ENCODE measurements at regions not wholly inside any gene's neighbourhood (a gene's known extent, or its start where the extent isn't known, plus 50 kb on each side); places are given as distances from the start of the nearest gene placed in this dataset.
"Not testable (repeated sequence)": the region's sequence is repeated elsewhere in the genome, so short reads cannot be mapped to it uniquely, and the experiment has no call there.

GRCh38 chrX:76922100-76922499, 494.6 kb downstream of the MAGEE1 start:
- TF ChIP-seq, protein P1, sequence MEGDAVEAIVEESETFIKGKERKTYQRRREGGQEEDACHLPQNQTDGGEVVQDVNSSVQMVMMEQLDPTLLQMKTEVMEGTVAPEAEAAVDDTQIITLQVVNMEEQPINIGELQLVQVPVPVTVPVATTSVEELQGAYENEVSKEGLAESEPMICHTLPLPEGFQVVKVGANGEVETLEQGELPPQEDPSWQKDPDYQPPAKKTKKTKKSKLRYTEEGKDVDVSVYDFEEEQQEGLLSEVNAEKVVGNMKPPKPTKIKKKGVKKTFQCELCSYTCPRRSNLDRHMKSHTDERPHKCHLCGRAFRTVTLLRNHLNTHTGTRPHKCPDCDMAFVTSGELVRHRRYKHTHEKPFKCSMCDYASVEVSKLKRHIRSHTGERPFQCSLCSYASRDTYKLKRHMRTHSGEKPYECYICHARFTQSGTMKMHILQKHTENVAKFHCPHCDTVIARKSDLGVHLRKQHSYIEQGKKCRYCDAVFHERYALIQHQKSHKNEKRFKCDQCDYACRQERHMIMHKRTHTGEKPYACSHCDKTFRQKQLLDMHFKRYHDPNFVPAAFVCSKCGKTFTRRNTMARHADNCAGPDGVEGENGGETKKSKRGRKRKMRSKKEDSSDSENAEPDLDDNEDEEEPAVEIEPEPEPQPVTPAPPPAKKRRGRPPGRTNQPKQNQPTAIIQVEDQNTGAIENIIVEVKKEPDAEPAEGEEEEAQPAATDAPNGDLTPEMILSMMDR (conservative IDR thresholded peaks at IDR 0.05): no peak
- no peak for TF ChIP-seq ZFX (IDR thresholded peaks at IDR 0.05)
- no peak overlapping the region for H3K27ac ChIP-seq

- H3K27ac ChIP-seq: not testable (repeated sequence)
Observed at GRCh38 chrX:76924616-76925015, 497.1 kb downstream of the MAGEE1 start.

DNA sequence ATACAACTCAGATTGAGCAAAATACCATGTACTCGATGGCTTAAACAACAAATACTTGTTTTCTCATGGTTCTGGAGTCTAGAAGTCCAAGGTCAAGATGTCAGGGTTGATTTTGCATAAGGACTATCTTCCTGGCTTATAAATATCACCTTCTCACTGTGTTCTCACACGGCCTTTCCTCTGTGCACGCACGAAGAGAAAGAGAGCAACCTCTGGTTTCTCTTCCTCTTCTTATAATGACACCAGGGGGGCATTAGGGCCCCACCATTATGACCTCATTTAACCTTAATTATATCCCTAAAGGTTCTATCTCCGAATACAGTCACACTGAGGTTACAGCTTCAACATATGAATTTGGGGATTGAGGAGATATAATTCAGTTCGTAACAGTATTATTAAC, 504.0 kb downstream of the MAGEE1 start:
- H3K27ac ChIP-seq: no peak overlapping the region
- no peak for TF ChIP-seq ZFX (IDR thresholded peaks at IDR 0.05)
- TF ChIP-seq, protein P1 (conservative IDR thresholded peaks at IDR 0.05): no peak

DNA sequence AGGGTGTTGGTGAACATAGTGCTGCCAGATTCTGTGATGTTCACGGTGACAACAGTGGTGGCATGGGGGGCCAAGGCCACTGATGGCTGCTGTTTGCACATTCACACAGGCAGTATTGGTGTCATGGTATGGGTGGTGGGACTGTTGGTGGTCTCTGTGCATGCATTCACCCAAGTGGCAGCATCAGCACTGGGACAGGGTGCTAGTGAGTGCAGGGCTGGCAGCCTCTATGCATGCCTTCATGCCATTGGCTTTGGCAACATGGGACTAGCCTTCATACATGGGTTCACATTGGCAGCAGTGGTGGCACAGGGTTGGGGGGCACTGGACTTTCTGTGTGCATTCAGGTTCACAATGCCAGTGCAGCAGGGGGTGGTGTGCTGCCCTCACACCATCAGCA, 489.7 kb upstream of the FGF16 start:
- no peak overlapping the region for H3K27ac ChIP-seq
- TF ChIP-seq, protein P1 (conservative IDR thresholded peaks at IDR 0.05): no peak
- no peak for TF ChIP-seq ZFX (IDR thresholded peaks at IDR 0.05)

DNA sequence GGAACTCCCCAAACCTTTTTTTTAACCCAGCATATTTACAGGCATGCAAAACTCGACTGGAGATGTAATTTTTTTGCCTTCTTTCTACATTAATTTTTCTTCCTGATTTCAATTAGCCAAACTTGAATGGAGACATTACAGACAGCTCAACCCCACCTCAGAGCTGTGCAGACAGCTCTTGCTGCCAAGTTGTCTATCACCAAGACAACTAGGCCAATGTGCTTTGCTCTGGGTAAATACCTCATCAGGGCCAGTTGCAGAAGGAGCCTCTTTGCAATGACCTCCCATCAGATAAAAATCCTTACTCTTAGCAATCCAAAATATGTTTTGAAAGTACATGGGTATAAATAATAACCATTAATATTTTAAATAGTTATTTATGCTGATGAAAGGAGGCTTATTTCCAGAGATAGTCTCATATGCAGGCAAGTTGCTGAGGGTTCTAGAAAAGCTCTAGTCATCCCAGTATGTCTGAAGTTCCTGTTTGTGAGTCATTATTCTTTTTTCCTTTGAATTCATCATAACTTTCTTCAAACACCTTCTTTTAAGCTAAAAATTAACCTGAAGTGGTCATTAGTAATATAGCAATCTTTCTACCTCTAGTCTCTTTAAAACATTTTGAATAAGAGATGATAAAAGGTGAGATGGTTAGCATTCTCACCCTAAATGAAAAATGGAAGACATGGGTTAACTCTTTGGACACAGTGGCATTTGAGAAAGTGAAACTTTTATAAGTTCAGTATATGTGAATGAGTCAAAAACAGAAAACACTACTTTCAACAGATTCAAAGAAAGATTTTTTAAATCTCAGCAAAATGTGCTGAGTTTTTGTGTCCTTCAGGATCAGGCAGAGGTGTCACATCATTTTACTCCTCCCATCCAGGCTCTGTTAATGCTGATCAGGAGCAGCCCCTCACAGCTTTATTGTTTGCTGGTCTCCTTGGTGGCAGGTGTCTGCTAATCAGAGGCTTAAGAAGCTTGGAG, 475.5 kb upstream of the FGF16 start:
- TF ChIP-seq, protein P1 (conservative IDR thresholded peaks at IDR 0.05): no peak
- TF ChIP-seq ZFX (IDR thresholded peaks at IDR 0.05): no peak
- H3K27ac ChIP-seq: no peak overlapping the region

DNA sequence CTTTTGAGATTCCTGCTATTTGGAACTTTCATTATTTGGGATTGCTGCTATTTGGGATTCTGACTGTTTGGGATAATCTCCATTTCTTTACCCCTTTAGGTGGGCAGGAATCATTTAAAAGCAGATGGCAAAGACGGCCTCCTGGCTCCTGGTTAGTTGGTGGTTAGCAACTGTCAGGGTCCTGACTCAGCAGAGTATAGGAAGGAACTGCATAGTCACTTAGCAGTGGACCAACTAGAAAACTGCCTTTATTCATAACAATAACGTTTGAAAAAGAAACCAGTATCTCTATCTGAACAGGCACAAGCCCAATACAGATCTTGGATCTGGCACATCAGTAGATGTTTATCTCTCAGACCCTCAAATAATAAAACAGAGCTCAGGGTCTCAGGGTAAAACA, 469.7 kb upstream of the FGF16 start:
- no peak overlapping the region for H3K27ac ChIP-seq
- no peak for TF ChIP-seq ZFX (IDR thresholded peaks at IDR 0.05)
- TF ChIP-seq, protein P1 (conservative IDR thresholded peaks at IDR 0.05): no peak

DNA sequence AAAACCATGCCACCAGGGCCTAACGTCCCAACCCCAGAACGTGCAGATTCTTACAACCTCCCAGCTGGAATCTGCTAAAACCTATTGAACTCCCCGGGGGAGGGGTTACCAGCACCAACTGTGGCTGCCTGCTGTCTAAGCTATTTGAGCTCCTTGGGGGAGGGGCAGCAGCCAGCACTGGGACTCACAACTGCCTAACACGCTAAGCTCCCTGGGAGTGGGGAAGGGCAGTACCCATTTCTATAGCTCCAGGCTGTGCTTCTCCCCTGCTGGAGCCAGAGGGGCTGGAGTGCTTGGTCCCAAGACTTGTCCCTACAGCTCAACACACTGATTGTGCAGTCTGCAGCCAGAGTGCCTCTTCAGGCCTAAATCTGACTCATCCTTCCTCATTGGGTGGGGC, 459.8 kb upstream of the FGF16 start:
- TF ChIP-seq ZFX (IDR thresholded peaks at IDR 0.05): no peak
- TF ChIP-seq, protein P1 (conservative IDR thresholded peaks at IDR 0.05): no peak
- no peak overlapping the region for H3K27ac ChIP-seq

DNA sequence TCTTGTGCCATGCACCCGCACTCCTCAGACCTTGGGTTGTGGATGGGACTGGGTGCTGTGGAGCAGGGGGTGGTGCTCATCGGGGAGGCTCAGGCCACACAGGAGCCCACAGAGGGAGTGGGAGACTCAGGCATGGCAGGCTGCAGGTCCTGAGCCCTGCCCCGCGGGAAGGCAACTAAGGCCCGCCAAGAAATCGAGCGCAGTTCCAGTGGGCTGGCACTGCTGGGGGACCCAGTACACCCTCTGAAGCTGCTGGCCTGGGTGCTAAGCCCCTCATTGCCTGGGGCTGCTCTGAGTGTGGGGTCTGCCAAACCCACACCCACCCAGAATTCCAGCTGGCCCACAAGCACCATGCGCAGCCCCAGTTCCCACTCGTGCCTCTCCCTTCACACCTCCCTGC, 450.5 kb upstream of the FGF16 start:
- H3K27ac ChIP-seq: no peak overlapping the region
- TF ChIP-seq, protein P1 (conservative IDR thresholded peaks at IDR 0.05): no peak
- TF ChIP-seq ZFX (IDR thresholded peaks at IDR 0.05): no peak
